Prostate gland (tissue), 2 donors: ENCODE measurements at regions not wholly inside any gene's neighbourhood (a gene's known extent, or its start where the extent isn't known, plus 50 kb on each side); places are given as distances from the start of the nearest gene placed in this dataset.

ENCODE experiments used
- DNase-seq: peaks from one replicate; pipeline ENCODE4 v3.0.0-alpha.2; 2019; ENCODE audit warnings: low spot score
- H3K27ac ChIP-seq, 2 donors: fragments of 200-600 bp; sonication (generic); 2 replicates each; pipeline ENCODE4 v1.5.1; 2017 to 2019
- H3K27me3 ChIP-seq: fragments of 200-600 bp; sonication (generic); replicated peaks from 2 replicates; pipeline ENCODE4 v1.5.1; 2019; ENCODE audit not compliant: insufficient read depth
- H3K36me3 ChIP-seq, 2 donors: fragments of 200-600 bp; sonication (generic); 1 replicate in 1 of 2; 2 replicates in 1 of 2; pipeline versions ENCODE4 v1.5.1 to v1.8.1; 2017 to 2019
- H3K4me1 ChIP-seq: fragments of 200-600 bp; sonication (generic); replicated peaks from 2 replicates; pipeline ENCODE4 v1.5.1; 2019
- H3K4me3 ChIP-seq, 2 donors: fragments of 200-600 bp; sonication (generic); 2 replicates each; pipeline ENCODE4 v1.5.1; 2017 to 2019
- H3K9me3 ChIP-seq: fragments of 200-600 bp; sonication (generic); 2 replicates; pipeline ENCODE4 v1.5.1; 2017
- POLR2A ChIP-seq: fragments of 450-650 bp; IDR thresholded peaks from one replicate; pipeline ENCODE4 v1.6.1; 2016; ENCODE audit warnings: antibody characterized with exemption, mild to moderate bottlenecking
- POLR2AphosphoS5 ChIP-seq: sonication (generic); formaldehyde crosslinking; IDR thresholded peaks from one replicate; pipeline ENCODE4 v1.6.1; 2017; ENCODE audit warnings: antibody characterized with exemption
- WGBS: methylation state at CpG from one replicate; pipeline ENCODE4 v1.1.5; 2018; 5-methylcytosine and 5-hydroxymethylcytosine counted together
- intact Hi-C: fragments of 100-400 bp; cut with DNase I; formaldehyde crosslinking; loops from one replicate; pipeline ENCODE4 v1.14.2; 2022
- TF ChIP-seq, protein P1 (sequence below), 4 experiments: fragments of 200-600 bp in 2 of 4; fragments of 450-650 bp in 2 of 4; sonication (generic) in 2 of 4; IDR thresholded peaks; 1 replicate in 3 of 4; 2 replicates in 1 of 4; pipeline ENCODE4 v1.5.1; 2016 to 2019; ENCODE audit warnings: antibody characterized with exemption in 4 of 4, mild to moderate bottlenecking in 2 of 4, moderate library complexity in 2 of 4

DNA sequence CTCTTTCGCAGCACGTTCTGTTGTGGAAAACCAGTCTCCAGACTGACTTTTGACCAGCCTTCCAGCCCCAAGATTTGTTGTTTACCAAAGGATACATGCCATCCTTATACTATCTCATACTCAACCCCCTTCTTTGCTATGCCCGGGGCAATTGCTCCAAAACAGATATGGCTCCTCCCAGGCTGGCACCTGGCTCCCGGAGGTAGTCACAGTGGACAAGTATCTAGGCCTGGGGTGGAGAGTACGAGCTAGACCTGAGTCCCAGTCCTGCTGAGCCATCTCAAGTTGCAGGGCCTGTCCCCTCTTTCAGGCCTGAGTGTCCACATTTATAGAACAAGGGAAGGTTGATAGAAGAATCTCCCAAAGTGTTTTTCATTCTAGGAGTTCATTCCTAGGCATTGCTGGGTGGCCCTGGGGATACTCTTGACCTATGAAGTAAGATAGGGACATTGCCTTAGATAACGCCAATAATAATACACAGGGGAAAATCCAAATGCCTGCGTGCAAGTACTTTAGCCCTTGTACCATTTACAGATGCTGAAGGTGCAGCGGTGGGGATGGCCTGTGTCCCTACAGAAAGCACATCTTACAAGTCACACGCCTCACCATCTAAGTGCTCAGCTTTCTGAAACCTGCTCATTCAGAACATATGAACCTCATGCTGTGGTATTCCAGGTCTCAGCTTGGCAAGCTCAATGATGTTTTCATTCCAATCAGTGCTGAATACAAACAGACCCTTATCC, 136.7 kb upstream of the MAMLD1 start:
- no peak for DNase-seq
- Histone ChIP-seq H3K36me3 (no peaks in the 10 kb centered on the region), H3K9me3 (no peaks in the 10 kb centered on the region), H3K27ac (no peak overlapping the region), H3K27me3 (no peaks in the 10 kb centered on the region), H3K4me1 (no peaks in the 10 kb centered on the region), H3K4me3 (no peak overlapping the region)
- WGBS, result 93% methylated on average over 8 of the region's 9 CpGs
- TF ChIP-seq POLR2AphosphoS5 (no peak), POLR2A (no peak)
- TF ChIP-seq, protein P1, sequence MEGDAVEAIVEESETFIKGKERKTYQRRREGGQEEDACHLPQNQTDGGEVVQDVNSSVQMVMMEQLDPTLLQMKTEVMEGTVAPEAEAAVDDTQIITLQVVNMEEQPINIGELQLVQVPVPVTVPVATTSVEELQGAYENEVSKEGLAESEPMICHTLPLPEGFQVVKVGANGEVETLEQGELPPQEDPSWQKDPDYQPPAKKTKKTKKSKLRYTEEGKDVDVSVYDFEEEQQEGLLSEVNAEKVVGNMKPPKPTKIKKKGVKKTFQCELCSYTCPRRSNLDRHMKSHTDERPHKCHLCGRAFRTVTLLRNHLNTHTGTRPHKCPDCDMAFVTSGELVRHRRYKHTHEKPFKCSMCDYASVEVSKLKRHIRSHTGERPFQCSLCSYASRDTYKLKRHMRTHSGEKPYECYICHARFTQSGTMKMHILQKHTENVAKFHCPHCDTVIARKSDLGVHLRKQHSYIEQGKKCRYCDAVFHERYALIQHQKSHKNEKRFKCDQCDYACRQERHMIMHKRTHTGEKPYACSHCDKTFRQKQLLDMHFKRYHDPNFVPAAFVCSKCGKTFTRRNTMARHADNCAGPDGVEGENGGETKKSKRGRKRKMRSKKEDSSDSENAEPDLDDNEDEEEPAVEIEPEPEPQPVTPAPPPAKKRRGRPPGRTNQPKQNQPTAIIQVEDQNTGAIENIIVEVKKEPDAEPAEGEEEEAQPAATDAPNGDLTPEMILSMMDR (IDR thresholded peaks at IDR 0.05), result no peak
- intact Hi-C loops, result no loop called here

DNA sequence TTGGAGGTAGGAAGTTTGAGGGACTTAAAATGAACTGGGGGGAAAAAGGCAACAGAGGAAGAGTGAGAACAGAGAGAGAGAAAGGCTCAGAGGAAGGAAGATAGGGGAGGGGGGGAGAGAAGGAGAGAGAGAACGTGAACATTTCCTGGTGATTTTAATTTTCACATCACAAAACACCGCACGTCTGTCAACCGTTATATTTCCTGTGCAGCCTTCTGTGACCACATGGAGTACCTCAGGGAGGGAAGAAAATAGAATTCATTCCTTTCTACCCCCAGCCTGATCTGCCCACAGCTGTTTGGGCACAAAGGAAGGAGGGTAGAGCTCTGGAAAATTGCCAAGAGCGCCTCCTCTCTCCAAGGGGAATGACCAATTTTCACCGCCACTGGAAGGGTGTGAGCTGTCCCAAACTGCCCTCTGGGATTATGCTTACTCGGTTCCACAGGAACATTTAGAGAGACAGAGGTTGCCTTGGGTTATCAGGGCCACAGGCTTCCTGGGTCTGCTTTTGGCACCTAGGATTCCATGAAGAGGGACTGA, 135.7 kb upstream of the MAMLD1 start:
- H3K4me1 ChIP-seq, result no peaks in the 10 kb centered on the region
- intact Hi-C loops, result no loop called here
- H3K36me3 ChIP-seq, result no peaks in the 10 kb centered on the region

DNA sequence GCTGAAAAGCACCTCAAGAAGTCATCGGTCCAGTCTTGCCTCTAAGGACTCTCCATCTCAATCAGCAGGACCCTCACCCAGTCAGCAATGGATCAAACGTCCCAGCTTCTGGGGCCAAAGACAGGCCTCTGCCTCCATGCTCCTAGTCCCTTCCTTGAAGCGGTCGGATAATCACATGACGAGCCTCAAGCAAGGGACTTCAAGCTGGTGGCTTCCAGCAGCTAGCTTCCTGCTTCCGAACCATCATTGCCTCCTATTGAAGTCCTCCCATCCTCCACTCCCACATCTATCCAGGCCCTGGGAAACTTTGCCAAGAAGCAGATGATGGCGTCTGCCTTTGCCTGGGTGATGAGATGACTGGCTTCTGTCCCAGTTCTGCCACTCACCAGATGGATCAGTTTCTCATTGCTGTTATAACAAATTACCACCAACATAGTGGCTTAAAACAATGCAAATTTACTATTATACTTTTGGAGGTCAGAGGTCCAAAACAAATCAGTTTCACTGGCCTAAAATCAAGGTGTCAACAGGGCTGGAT, 135.2 kb upstream of the MAMLD1 start:
- no peak for TF ChIP-seq POLR2AphosphoS5
- WGBS, result 92% methylated on average over 6 of the region's 7 CpGs
- Histone ChIP-seq H3K9me3 (no peaks in the 10 kb centered on the region), H3K27me3 (no peaks in the 10 kb centered on the region), H3K4me3 (no peak overlapping the region), H3K4me1 (no peaks in the 10 kb centered on the region), H3K36me3 (no peaks in the 10 kb centered on the region), H3K27ac (no peak overlapping the region)
- intact Hi-C loops, result no loop called here
- no peak for DNase-seq

More for the DNA sequence above, 135.7 kb upstream of the MAMLD1 start:
- no peak for DNase-seq
- 50% methylated on average over 6 of the region's 7 CpGs for WGBS
- TF ChIP-seq, protein P1 (IDR thresholded peaks at IDR 0.05), result no peak
- no peak for TF ChIP-seq POLR2A
- TF ChIP-seq POLR2AphosphoS5, result no peak
- H3K9me3 ChIP-seq, result no peaks in the 10 kb centered on the region
- no peaks in the 10 kb centered on the region for H3K27me3 ChIP-seq
- no peak overlapping the region for H3K27ac ChIP-seq
- H3K4me3 ChIP-seq, result no peak overlapping the region

DNA sequence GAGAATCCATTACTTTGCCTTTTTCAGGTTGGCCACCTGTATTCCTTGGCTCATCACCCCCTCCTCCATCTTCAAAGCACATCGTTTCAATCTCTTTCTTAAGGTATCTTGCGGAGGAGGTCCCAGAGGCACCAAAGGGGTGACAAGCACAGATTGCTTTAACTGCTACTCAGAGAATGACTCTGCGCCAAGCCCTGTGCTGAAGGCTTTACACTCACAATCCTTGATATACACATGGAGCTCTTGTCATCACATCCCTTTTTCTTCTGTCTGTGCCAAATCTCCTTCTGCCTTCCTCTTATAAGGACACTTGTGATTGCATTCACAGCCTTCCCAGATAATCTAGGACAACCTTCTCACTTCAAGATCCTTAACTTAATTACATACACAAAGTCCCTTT, 134.7 kb upstream of the MAMLD1 start:
- no peak overlapping the region for H3K27ac ChIP-seq
- no peak overlapping the region for H3K4me3 ChIP-seq
- intact Hi-C loops, result no loop called here
- no peaks in the 10 kb centered on the region for H3K9me3 ChIP-seq
- no peaks in the 10 kb centered on the region for H3K27me3 ChIP-seq
- H3K36me3 ChIP-seq, result no peaks in the 10 kb centered on the region
- TF ChIP-seq POLR2AphosphoS5 (no peak), POLR2A (no peak)
- TF ChIP-seq, protein P1 (IDR thresholded peaks at IDR 0.05), result no peak
- DNase-seq, result no peak
- no peaks in the 10 kb centered on the region for H3K4me1 ChIP-seq
- 89% methylated on average over 3 of the region's 3 CpGs for WGBS

DNA sequence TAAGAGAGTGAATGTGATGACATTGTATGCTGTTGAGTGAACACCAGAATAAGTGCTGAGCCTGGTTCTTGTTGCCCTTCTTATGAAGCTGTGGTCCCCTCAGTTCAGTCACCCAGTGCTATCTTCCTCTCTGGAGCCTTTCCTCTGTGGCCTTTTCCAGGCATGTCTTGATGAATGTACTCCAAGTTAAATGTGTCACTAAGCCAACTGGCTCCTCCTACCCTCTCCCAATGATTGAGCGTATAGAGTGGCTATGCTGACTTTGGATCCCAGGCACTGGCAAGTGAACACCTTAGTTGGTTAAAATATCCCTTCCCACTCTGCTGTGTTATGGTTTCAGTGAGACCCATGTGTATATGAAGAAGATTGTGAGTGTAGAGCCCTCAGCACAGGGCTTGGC, 134.1 kb upstream of the MAMLD1 start:
- Histone ChIP-seq H3K36me3 (no peaks in the 10 kb centered on the region), H3K27me3 (no peaks in the 10 kb centered on the region), H3K4me1 (no peaks in the 10 kb centered on the region), H3K9me3 (no peaks in the 10 kb centered on the region), H3K27ac (no peak overlapping the region), H3K4me3 (no peak overlapping the region)
- intact Hi-C loops, result no loop called here
- 69% methylated on average over 1 of the region's 1 CpG for WGBS
- DNase-seq, result no peak
- TF ChIP-seq POLR2AphosphoS5, result no peak
- TF ChIP-seq, protein P1 (IDR thresholded peaks at IDR 0.05), result no peak
- TF ChIP-seq POLR2A, result no peak
